Tibial nerve (tissue), 4 donors: ENCODE measurements at regions not wholly inside any gene's neighbourhood (a gene's known extent, or its start where the extent isn't known, plus 50 kb on each side); places are given as distances from the start of the nearest gene placed in this dataset.

ENCODE experiments used
- DNase-seq, 2 donors: peaks; one replicate each; pipeline ENCODE4 v3.0.0-alpha.2; 2019; ENCODE audit warnings: low spot score in 2 of 2
- H3K27ac ChIP-seq, 4 donors: fragments of 200-600 bp; sonication (generic) in 3 of 4; one replicate each; pipeline ENCODE4 v1.5.1; 2017 to 2019; ENCODE audit warnings: mild to moderate bottlenecking in 1 of 4
- H3K27me3 ChIP-seq, 2 donors: fragments of 200-600 bp; sonication (generic) in 1 of 2; one replicate each; pipeline versions ENCODE4 v1.5.1 to v1.6.0; 2017 to 2019
- H3K36me3 ChIP-seq, 3 donors: fragments of 200-600 bp; sonication (generic); one replicate each; pipeline ENCODE4 v1.5.1; 2018 to 2019
- H3K4me1 ChIP-seq, 4 donors: fragments of 200-600 bp; sonication (generic) in 3 of 4; one replicate each; pipeline ENCODE4 v1.5.1; 2017 to 2019
- H3K4me3 ChIP-seq, 4 donors: fragments of 200-600 bp; sonication (generic) in 3 of 4; one replicate each; pipeline ENCODE4 v1.5.1; 2017 to 2019; ENCODE audit warnings: mild to moderate bottlenecking in 1 of 4, moderate library complexity in 1 of 4
- H3K9me3 ChIP-seq, 4 donors: fragments of 200-600 bp; sonication (generic) in 3 of 4; one replicate each; pipeline ENCODE4 v1.5.1; 2017 to 2019
- CTCF ChIP-seq, 5 experiments: fragments of 200-600 bp in 3 of 5; fragments of 450-650 bp in 2 of 5; sonication (generic) in 3 of 5; IDR thresholded peaks; one replicate each; pipeline ENCODE4 v1.5.1; 2016 to 2019; ENCODE audit warnings: antibody characterized with exemption in 5 of 5, mild to moderate bottlenecking in 3 of 5, moderate library complexity in 2 of 5
- EP300 ChIP-seq, 2 donors: sonication (generic); formaldehyde crosslinking; IDR thresholded peaks; one replicate each; pipeline ENCODE4 v1.6.1; 2017; ENCODE audit warnings: antibody characterized with exemption in 2 of 2, mild to moderate bottlenecking in 1 of 2
- POLR2A ChIP-seq, 2 donors: fragments of 450-650 bp; IDR thresholded peaks; one replicate each; pipeline ENCODE4 v1.6.1; 2017; ENCODE audit warnings: antibody characterized with exemption in 2 of 2, mild to moderate bottlenecking in 2 of 2, moderate library complexity in 2 of 2
- WGBS, 2 donors: methylation state at CpG; one replicate each; pipeline ENCODE4 v1.1.5; 2018; 5-methylcytosine and 5-hydroxymethylcytosine counted together

GRCh38 chr18:43789234-43790000 is 512.1 kb upstream of the SYT4 start:
- H3K9me3 ChIP-seq: no peaks in the 10 kb centered on the region

DNA sequence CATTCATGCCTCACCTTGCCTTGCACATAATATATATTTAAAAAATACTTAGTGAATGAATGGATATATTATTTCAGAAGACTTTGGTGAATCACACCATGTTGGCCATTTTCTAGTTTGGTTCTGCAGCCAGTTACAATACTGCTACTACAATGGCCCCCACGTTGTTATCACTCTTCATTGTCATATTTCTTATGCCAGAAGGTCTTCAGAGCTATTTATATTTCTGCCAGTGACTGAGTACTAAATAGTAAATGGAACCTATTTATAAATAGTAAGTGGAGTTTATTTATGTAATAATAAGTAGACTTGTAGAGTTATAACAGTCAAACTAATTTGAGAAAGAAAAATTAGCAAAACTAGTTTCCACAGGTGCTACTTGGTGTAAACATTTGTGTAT is 516.6 kb upstream of the SYT4 start:
- H3K36me3 ChIP-seq: no peaks in the 10 kb centered on the region
- H3K4me1 ChIP-seq: peaks cover 0 to 2% (median 0%) of the 10 kb centered on the region in 4 donors
- H3K27ac ChIP-seq: no peak overlapping the region
- DNase-seq: no peak
- no peaks in the 10 kb centered on the region for H3K9me3 ChIP-seq
- no peak overlapping the region for H3K4me3 ChIP-seq
- WGBS, 2 donors: 51% methylated on average over 1 of the region's 1 CpG
- TF ChIP-seq CTCF (IDR thresholded peaks at IDR 0.05) (no peak), POLR2A (IDR thresholded peaks at IDR 0.05) (no peak), EP300 (IDR thresholded peaks at IDR 0.05) (no peak)
- no peaks in the 10 kb centered on the region for H3K27me3 ChIP-seq

More at GRCh38 chr18:43789234-43790000, 512.1 kb upstream of the SYT4 start:
- WGBS, 2 donors: 51 to 58% methylated on average over 3 of the region's 3 CpGs
- peak in 1 of 2 donors; percentile 13 for DNase-seq
- Histone ChIP-seq H3K27me3 (no peaks in the 10 kb centered on the region), H3K36me3 (no peaks in the 10 kb centered on the region), H3K4me1 (peaks cover 0 to 2% (median 0%) of the 10 kb centered on the region in 4 donors), H3K4me3 (no peak overlapping the region), H3K27ac (no peak overlapping the region)
- no peak for TF ChIP-seq EP300 (IDR thresholded peaks at IDR 0.05)
- TF ChIP-seq POLR2A (IDR thresholded peaks at IDR 0.05): no peak
- TF ChIP-seq CTCF (IDR thresholded peaks at IDR 0.05): peak in 2 of 5 experiments; percentile 8 to 51

DNA sequence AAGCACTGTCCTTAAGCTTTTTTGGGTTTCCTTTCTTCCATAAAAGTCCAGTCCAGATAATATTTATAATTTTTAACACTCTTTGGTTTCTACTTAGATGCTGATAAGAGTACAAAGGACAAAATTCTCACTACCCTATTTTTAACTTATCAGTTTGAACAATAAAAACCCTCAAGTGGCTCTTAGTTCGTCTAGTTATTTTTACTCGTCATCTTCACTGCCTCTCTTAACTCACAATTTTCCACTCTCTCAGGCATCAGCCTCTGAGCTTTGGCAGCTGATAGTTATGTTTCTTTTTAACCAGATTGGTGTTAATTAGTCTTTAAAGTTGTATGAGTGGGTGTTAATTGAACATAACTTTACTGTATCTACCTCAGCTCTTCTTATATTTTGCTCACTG is 517.1 kb upstream of the SYT4 start:
- Histone ChIP-seq H3K9me3 (no peaks in the 10 kb centered on the region), H3K4me3 (no peak overlapping the region), H3K36me3 (no peaks in the 10 kb centered on the region), H3K27me3 (no peaks in the 10 kb centered on the region), H3K27ac (no peak overlapping the region), H3K4me1 (peaks cover 0 to under 1% (median 0%) of the 10 kb centered on the region in 4 donors)
- TF ChIP-seq CTCF (IDR thresholded peaks at IDR 0.05): no peak
- TF ChIP-seq POLR2A (IDR thresholded peaks at IDR 0.05): no peak
- TF ChIP-seq EP300 (IDR thresholded peaks at IDR 0.05): no peak
- WGBS, 2 donors: 62 to 81% methylated on average over 2 of the region's 2 CpGs
- DNase-seq: no peak

DNA sequence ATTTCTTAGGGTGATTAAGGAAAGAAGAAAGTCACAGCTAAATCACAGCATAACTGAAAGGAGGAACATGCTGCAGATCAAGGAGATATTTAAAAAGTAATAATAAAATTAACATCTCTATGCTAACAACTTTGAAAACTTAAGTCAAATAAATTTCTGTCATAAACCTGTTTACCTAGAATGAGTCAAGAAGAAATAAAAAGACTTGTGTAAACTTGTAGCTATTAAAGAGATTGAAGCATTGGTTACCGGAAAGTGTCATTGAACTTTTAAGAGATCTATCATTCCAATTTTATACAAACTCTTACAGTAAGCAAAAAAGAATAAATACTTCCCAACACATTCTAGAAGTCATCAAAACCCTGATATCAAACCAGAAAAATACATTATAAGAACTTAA is 520.1 kb upstream of the SYT4 start:
- no peak overlapping the region for H3K4me3 ChIP-seq
- WGBS, 2 donors: 95 to 100% methylated on average over 1 of the region's 1 CpG
- no peaks in the 10 kb centered on the region for H3K36me3 ChIP-seq
- TF ChIP-seq POLR2A (IDR thresholded peaks at IDR 0.05): no peak
- TF ChIP-seq CTCF (IDR thresholded peaks at IDR 0.05): no peak
- no peak for TF ChIP-seq EP300 (IDR thresholded peaks at IDR 0.05)
- no peak for DNase-seq
- peaks cover 0 to under 1% (median 0%) of the 10 kb centered on the region in 4 donors for H3K9me3 ChIP-seq
- H3K4me1 ChIP-seq: no peaks in the 10 kb centered on the region
- no peaks in the 10 kb centered on the region for H3K27me3 ChIP-seq
- H3K27ac ChIP-seq: no peak overlapping the region

DNA sequence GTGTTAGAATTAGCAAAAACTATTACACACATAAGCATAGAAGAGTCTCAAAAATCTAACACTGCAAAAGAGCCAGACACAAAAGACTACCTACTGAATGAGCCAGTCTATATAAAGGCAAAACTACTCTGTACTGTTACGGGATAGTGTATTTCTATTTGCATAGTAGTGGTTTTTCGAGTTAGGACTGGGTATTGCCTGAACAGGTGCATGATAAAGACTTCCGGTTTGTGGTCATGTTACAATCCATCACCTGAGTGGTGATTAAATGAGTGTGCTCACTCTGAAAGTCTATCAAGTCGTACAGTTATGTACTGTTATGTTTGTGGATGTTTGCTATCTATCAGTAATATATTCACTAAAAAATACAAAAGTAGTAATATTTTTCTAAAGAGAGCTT is 523.3 kb upstream of the SYT4 start:
- TF ChIP-seq POLR2A (IDR thresholded peaks at IDR 0.05): no peak
- no peak for TF ChIP-seq EP300 (IDR thresholded peaks at IDR 0.05)
- no peak for TF ChIP-seq CTCF (IDR thresholded peaks at IDR 0.05)
- H3K27ac ChIP-seq: no peak overlapping the region
- no peaks in the 10 kb centered on the region for H3K27me3 ChIP-seq
- H3K9me3 ChIP-seq: peaks cover 0 to 14% (median 0%) of the 10 kb centered on the region in 4 donors
- DNase-seq: no peak
- no peak overlapping the region for H3K4me3 ChIP-seq
- 89 to 91% methylated on average over 4 of the region's 4 CpGs for WGBS, 2 donors
- H3K4me1 ChIP-seq: no peaks in the 10 kb centered on the region
- H3K36me3 ChIP-seq: no peaks in the 10 kb centered on the region
